KMS-11 (cell line): ENCODE measurements at regions not wholly inside any gene's neighbourhood (a gene's known extent, or its start where the extent isn't known, plus 50 kb on each side); places are given as distances from the start of the nearest gene placed in this dataset.

Source experiments
- H2AFZ ChIP-seq: fragments of 200-600 bp; sonication (generic); 2 replicates; pipeline ENCODE4 v1.6.1; 2016; ENCODE audit warnings: antibody characterized with exemption, mixed run types, low read depth
- H3K27ac ChIP-seq: fragments of 200-600 bp; sonication (generic); 2 replicates; pipeline ENCODE4 v1.6.1; 2016; ENCODE audit warnings: mild to moderate bottlenecking, mixed run types
- H3K27me3 ChIP-seq: fragments of 200-600 bp; sonication (generic); 2 replicates; pipeline ENCODE4 v1.6.1; 2017; ENCODE audit warnings: mild to moderate bottlenecking, low read depth, mixed run types, moderate library complexity; ENCODE audit not compliant: insufficient read depth
- H3K36me3 ChIP-seq: fragments of 200-600 bp; sonication (generic); 2 replicates; pipeline ENCODE4 v1.6.1; 2017; ENCODE audit warnings: mild to moderate bottlenecking, mixed run types; ENCODE audit not compliant: insufficient read depth
- H3K4me1 ChIP-seq: fragments of 200-600 bp; sonication (generic); 2 replicates; pipeline ENCODE4 v1.6.1; 2016; ENCODE audit warnings: mild to moderate bottlenecking, low read depth, mixed run types; ENCODE audit not compliant: poor library complexity, severe bottlenecking
- H3K4me2 ChIP-seq: fragments of 200-600 bp; sonication (generic); 2 replicates; pipeline ENCODE4 v1.7.0; 2016; ENCODE audit warnings: mild to moderate bottlenecking, mixed run types
- H3K4me3 ChIP-seq: fragments of 200-600 bp; sonication (generic); IDR thresholded peaks from 2 replicates; pipeline ENCODE4 v1.6.1; 2017; ENCODE audit warnings: low read depth, low read length, mixed read lengths; ENCODE audit not compliant: insufficient read depth
- H3K79me2 ChIP-seq: fragments of 200-600 bp; sonication (generic); 2 replicates; pipeline ENCODE4 v1.6.1; 2016; ENCODE audit warnings: low read depth, mixed run types; ENCODE audit not compliant: insufficient read depth
- H3K9ac ChIP-seq: fragments of 200-600 bp; sonication (generic); 2 replicates; pipeline ENCODE4 v1.6.1; 2016; ENCODE audit warnings: mild to moderate bottlenecking, mixed run types
- H4K20me1 ChIP-seq: fragments of 200-600 bp; sonication (generic); 2 replicates; pipeline ENCODE4 v1.6.1; 2016; ENCODE audit warnings: mild to moderate bottlenecking, mixed run types; ENCODE audit not compliant: insufficient read depth
- CTCF ChIP-seq: fragments of 200-600 bp; sonication (generic); conservative IDR thresholded peaks from 2 replicates; pipeline ENCODE4 v1.6.1; 2017; ENCODE audit warnings: low read depth, mild to moderate bottlenecking, antibody characterized with exemption, low read length, moderate library complexity, mixed read lengths

GRCh38 chr3:160163229-160163878, 61.9 kb upstream of the C3orf80 start:
- Histone ChIP-seq H3K4me3 (no peak overlapping the region), H2AFZ (no peak overlapping the region), H3K79me2 (no peaks in the 10 kb centered on the region), H3K9ac (no peak overlapping the region), H3K36me3 (no peaks in the 10 kb centered on the region), H3K4me1 (no peaks in the 10 kb centered on the region), H3K27ac (no peak overlapping the region), H4K20me1 (no peaks in the 10 kb centered on the region), H3K4me2 (no peak overlapping the region), H3K27me3 (no peaks in the 10 kb centered on the region)
- peak; percentile 71 for TF ChIP-seq CTCF

GRCh38 chr3:160168246-160168645, 57.0 kb upstream of the C3orf80 start:
- no peaks in the 10 kb centered on the region for H3K27me3 ChIP-seq
- no peak overlapping the region for H3K27ac ChIP-seq
- H3K4me1 ChIP-seq: no peaks in the 10 kb centered on the region
- H3K9ac ChIP-seq: no peak overlapping the region
- no peak for TF ChIP-seq CTCF
- H3K36me3 ChIP-seq: no peaks in the 10 kb centered on the region
- no peak overlapping the region for H2AFZ ChIP-seq
- H3K4me3 ChIP-seq: no peak overlapping the region
- H3K79me2 ChIP-seq: no peaks in the 10 kb centered on the region
- no peak overlapping the region for H3K4me2 ChIP-seq
- H4K20me1 ChIP-seq: no peaks in the 10 kb centered on the region

GRCh38 chr3:160169139-160169976, 55.9 kb upstream of the C3orf80 start:
- no peaks in the 10 kb centered on the region for H3K4me1 ChIP-seq
- no peak overlapping the region for H3K4me3 ChIP-seq
- H2AFZ ChIP-seq: no peak overlapping the region
- H3K27me3 ChIP-seq: no peaks in the 10 kb centered on the region
- no peak overlapping the region for H3K4me2 ChIP-seq
- no peak for TF ChIP-seq CTCF
- H3K79me2 ChIP-seq: no peaks in the 10 kb centered on the region
- H3K27ac ChIP-seq: no peak overlapping the region
- H3K36me3 ChIP-seq: no peaks in the 10 kb centered on the region
- no peaks in the 10 kb centered on the region for H4K20me1 ChIP-seq
- H3K9ac ChIP-seq: no peak overlapping the region

GRCh38 chr3:160170409-160171370, 54.5 kb upstream of the C3orf80 start:
- no peak overlapping the region for H3K27ac ChIP-seq
- H3K4me3 ChIP-seq: no peak overlapping the region
- H3K27me3 ChIP-seq: no peaks in the 10 kb centered on the region
- H3K4me2 ChIP-seq: no peak overlapping the region
- no peak overlapping the region for H3K9ac ChIP-seq
- no peaks in the 10 kb centered on the region for H4K20me1 ChIP-seq
- no peak overlapping the region for H2AFZ ChIP-seq
- no peaks in the 10 kb centered on the region for H3K4me1 ChIP-seq
- H3K79me2 ChIP-seq: no peaks in the 10 kb centered on the region
- H3K36me3 ChIP-seq: no peaks in the 10 kb centered on the region
- TF ChIP-seq CTCF: no peak
